ENCODE measurements at regions not wholly inside any gene's neighbourhood (a gene's known extent, or its start where the extent isn't known, plus 50 kb on each side); places are given as distances from the start of the nearest gene placed in this dataset.

DNA sequence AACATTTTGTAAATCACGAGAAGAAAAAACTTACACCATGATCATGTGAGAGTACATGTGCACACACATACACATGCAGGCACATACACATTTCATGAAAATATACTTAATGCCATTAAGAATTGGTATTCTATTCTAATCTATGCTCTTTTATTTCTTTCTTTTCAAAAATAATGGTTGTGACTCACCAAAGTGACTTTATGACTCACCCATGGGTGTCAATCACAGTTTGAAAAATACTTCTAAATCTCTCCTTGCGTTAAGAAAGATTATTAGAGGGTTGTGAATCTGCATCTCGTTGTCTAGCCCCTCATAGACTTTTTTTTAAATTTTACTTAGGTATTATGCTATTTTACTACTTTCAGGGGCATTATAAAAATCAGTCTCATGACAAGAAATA lies 254.2 kb downstream of the TUSC7 start:
- DNase-seq (ENCODE audit: low read depth in 1 of 2, low spot score in 2 of 2) (no peak), FAIRE-seq (no peak)
- no peak overlapping the region for H4K91ac ChIP-seq (replicated peaks; ENCODE audit: insufficient read length, low read length)
- no peak overlapping the region for H3K23ac ChIP-seq (ENCODE audit: insufficient read length)
- H2BK12ac ChIP-seq (ENCODE audit: low read depth, low read length) = no peak overlapping the region
- ChIA-PET POLR2A (ENCODE audit: partially characterized antibody) (no interaction called here), CTCF (ENCODE audit: partially characterized antibody) (interaction anchor here (1.1 kb wide), 1 partner anchor 13 kb away, joined by 3 read pairs; no protein-coding TSS in a partner anchor)
- no peak overlapping the region for H4K8ac ChIP-seq (ENCODE audit: extremely low read depth, insufficient read depth, low read length)
- no peak overlapping the region for H3K4ac ChIP-seq (replicated peaks; ENCODE audit: insufficient read length, low read depth, low read length)
- no peak overlapping the region for H2AFZ ChIP-seq (ENCODE audit: low read length)
- no peak overlapping the region for H3K9ac ChIP-seq (replicated peaks in 1 of 4; ENCODE audit: extremely low read depth in 1 of 4, low read depth in 3 of 4, low read length in 3 of 4)
- no peak overlapping the region for H3K27ac ChIP-seq (ENCODE audit: low read depth, low read length)
- H4K5ac ChIP-seq (ENCODE audit: insufficient read length, low read depth, low read length) = no peak overlapping the region
- no peak overlapping the region for H3K4me2 ChIP-seq (ENCODE audit: insufficient read depth in 1 of 2, low read depth in 2 of 2, low read length in 2 of 2)
- H2BK120ac ChIP-seq (replicated peaks; ENCODE audit: low read depth, low read length) = no peak overlapping the region
- H3K4me1 ChIP-seq (replicated peaks in 1 of 4; ENCODE audit: control insufficient read depth in 3 of 4, insufficient read depth in 4 of 4, low read length in 3 of 4) = 0 out of 7 replicates have a peak, but pooled peaks cover 0 to 2% (median 0%) of the 10 kb centered on the region in 4 experiments
- no peak overlapping the region for H3K4me3 ChIP-seq (ENCODE audit: extremely low read depth in 1 of 4, insufficient read depth in 2 of 4, low read depth in 3 of 4, low read length in 4 of 4)
- H3K79me1 ChIP-seq (ENCODE audit: low read depth, low read length) = no peaks in the 10 kb centered on the region
- no peak overlapping the region for H3K14ac ChIP-seq (ENCODE audit: insufficient read length)
- H3K56ac ChIP-seq (replicated peaks; ENCODE audit: insufficient read length, low read depth, low read length) = no peak overlapping the region
- H3K9me3 ChIP-seq (ENCODE audit: insufficient read depth in 2 of 2, low read depth in 1 of 2, low read length in 1 of 2) = no peaks in the 10 kb centered on the region
- H3K23me2 ChIP-seq (ENCODE audit: low read depth, low read length) = no peaks in the 10 kb centered on the region
- no peak for TF ChIP-seq BACH1 (IDR thresholded peaks at IDR 0.05; ENCODE audit: low read length)
- no peak for TF ChIP-seq SP2 (IDR thresholded peaks at IDR 0.05; ENCODE audit: low read length)
- no peak for TF ChIP-seq ASH2L (IDR thresholded peaks at IDR 0.05; ENCODE audit: low read length)
- no peak for TF ChIP-seq NANOG (IDR thresholded peaks at IDR 0.05; ENCODE audit: insufficient read depth, low read depth, low read length, poor library complexity, severe bottlenecking)
- no peak for TF ChIP-seq MAFK (IDR thresholded peaks at IDR 0.05; ENCODE audit: low read depth, low read length)
- TF ChIP-seq POLR2A (IDR thresholded peaks at IDR 0.05; ENCODE audit: control extremely low read depth in 1 of 2, low read depth in 2 of 2, low read length in 2 of 2) = no peak
- TF ChIP-seq EP300 (IDR thresholded peaks at IDR 0.05; ENCODE audit: borderline replicate concordance in 1 of 2, low read depth in 2 of 2, low read length in 2 of 2) = no peak
- no peak for TF ChIP-seq CEBPB (IDR thresholded peaks at IDR 0.05; ENCODE audit: low read depth, low read length)
- no peak for TF ChIP-seq BCL11A (IDR thresholded peaks at IDR 0.05; ENCODE audit: low read depth in 2 of 2, low read length in 2 of 2)
- TF ChIP-seq NRF1 (IDR thresholded peaks at IDR 0.05; ENCODE audit: low read depth, low read length) = no peak
- peaks cover 0 to 1% (median 0%) of the 10 kb centered on the region in 4 experiments; a peak in 1 of 7 replicates for H3K27me3 ChIP-seq (replicated peaks in 1 of 4; ENCODE audit: control insufficient read depth in 3 of 4, extremely low read depth in 1 of 4, insufficient read depth in 3 of 4, low read length in 3 of 4)
- WGBS, 2 experiments (ENCODE audit: extremely low coverage in 1 of 2, insufficient coverage in 1 of 2, insufficient read length in 1 of 2, insufficient replicate concordance in 2 of 2, low coverage in 1 of 2, low lambda C conversion rate in 2 of 2, missing lambda C conversion rate in 1 of 2) = 87% methylated on average over 3 of the region's 3 CpGs; no CpG with 5 or more reads in 1 of the 2 experiments
- H3K79me2 ChIP-seq (ENCODE audit: control insufficient read depth in 1 of 2, insufficient read depth in 2 of 2, low read length in 2 of 2) = no peaks in the 10 kb centered on the region
- H2BK15ac ChIP-seq (ENCODE audit: low read length) = no peak overlapping the region
- H4K20me1 ChIP-seq (replicated peaks in 1 of 2; ENCODE audit: control insufficient read depth in 1 of 2, insufficient read depth in 2 of 2, low read length in 2 of 2) = no peaks in the 10 kb centered on the region
- no peaks in the 10 kb centered on the region for H3K36me3 ChIP-seq (ENCODE audit: control insufficient read depth in 2 of 4, insufficient read depth in 4 of 4, low read length in 3 of 4)
- no peak overlapping the region for H3K18ac ChIP-seq (ENCODE audit: extremely low read depth, low read length)
- no peak overlapping the region for H2AK5ac ChIP-seq (ENCODE audit: low read depth, low read length)
- no peak overlapping the region for H2BK20ac ChIP-seq (ENCODE audit: low read length)
- H2BK5ac ChIP-seq (ENCODE audit: low read depth, low read length) = no peak overlapping the region
